Adrenal gland (tissue), 5 donors: ENCODE measurements at regions not wholly inside any gene's neighbourhood (a gene's known extent, or its start where the extent isn't known, plus 50 kb on each side); places are given as distances from the start of the nearest gene placed in this dataset.

Experiments used
- CTCF ChIP-seq, 6 experiments: fragments of 450-650 bp in 4 of 6; fragments of 200-600 bp in 2 of 6; sonication (generic) in 1 of 6; IDR thresholded peaks; 1 replicate in 5 of 6; 2 replicates in 1 of 6; pipeline versions ENCODE4 v1.5.1 to v1.8.0; 2016 to 2021; ENCODE audit warnings: antibody characterized with exemption in 6 of 6, mild to moderate bottlenecking in 2 of 6, moderate library complexity in 1 of 6
- POLR2A ChIP-seq, 2 donors: fragments of 450-650 bp; IDR thresholded peaks; one replicate each; pipeline ENCODE4 v1.6.1; 2017; ENCODE audit warnings: antibody characterized with exemption in 2 of 2, mild to moderate bottlenecking in 2 of 2, moderate library complexity in 1 of 2
- donor health status: DM: no; HTN: no; CAD: no.

GRCh38 chr1:221089803-221090202 lies 210.6 kb downstream of the HLX start:
- TF ChIP-seq CTCF (IDR thresholded peaks at IDR 0.05) (no peak), POLR2A (IDR thresholded peaks at IDR 0.05) (no peak)
